SIG-M5 treated with dmso at 0.1 percent for 504 hours (cell line): ENCODE measurements at regions not wholly inside any gene's neighbourhood (a gene's known extent, or its start where the extent isn't known, plus 50 kb on each side); places are given as distances from the start of the nearest gene placed in this dataset.
A peak's percentile ranks its signal among the peaks of the same experiment; 100 is the strongest.

Source experiments
- DNase-seq: peaks from one replicate; lab custom pipeline; 2025; ENCODE audit not compliant: unreplicated experiment; lab: John Stamatoyannopoulos, UW

DNA sequence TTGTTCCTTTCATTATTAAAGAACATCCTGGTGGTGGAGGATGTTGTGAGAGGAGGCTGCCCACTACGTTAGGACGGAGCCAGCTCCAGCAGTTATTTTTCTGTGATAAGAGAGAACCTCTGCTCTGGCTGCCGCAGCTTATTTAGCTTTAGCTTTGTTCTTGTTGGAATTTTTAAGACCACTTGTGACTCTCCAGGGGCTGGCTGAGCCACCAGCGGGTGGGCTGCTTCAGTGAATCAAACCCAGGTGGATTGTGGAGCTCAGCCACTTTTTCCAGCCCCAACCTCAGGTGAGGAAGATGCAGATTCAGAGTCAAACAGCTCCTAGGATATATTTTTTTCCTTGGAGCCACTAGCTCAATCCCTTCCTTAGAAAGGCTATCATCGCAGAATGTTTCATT lies 83.1 kb upstream of the CTTNBP2NL start:
- DNase-seq, result no peak

DNA sequence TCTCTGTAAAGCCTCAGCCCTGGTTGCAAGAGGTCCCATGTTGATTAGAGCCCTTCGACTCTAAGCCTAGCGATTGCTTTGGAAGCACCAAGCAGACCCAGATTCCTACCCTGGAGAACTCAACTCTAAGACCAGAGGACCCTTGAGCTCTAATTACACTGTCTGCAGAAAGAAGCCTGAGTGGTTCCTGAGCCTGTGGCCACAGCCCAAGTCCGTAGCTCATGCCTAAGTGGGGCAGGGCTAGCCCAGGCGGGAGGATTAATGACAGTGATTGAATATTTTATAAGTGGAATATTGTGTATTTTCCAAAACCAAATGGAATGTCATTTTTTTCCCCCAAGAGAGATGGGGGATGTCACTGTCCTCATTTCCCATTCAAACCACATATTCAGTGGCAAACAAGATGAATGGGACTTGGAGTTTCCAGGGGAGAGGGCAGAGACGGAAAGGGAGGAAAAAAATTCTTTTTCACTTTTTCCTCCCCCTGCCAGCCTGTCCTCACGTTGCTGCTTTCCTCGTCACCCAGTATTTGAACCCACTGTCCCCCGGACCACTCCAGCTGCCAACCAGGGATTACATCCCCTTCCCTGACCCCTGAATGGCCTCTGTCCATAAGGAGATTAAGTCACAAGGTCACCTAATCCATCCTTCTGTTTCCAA lies 79.6 kb upstream of the CTTNBP2NL start:
- no peak for DNase-seq

DNA sequence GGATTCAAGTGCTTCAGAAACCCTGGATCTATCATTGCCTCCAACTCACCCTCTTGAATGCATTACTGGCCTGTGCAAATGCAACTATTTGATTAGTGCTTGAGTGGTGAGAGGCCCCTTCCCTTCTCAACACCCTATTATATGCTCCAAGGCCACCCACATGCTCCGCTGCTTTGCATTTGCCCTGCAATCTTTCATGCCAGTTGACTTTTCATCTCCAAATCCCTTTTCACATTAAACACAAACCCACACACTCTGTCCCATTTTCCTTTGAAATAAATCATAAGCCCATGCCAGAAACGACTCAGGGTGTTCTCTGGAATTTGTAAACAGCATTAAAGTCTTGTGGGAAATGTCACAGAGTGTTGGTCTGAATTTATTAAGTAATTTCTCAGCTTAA lies 78.9 kb upstream of the CTTNBP2NL start:
- DNase-seq, result no peak

DNA sequence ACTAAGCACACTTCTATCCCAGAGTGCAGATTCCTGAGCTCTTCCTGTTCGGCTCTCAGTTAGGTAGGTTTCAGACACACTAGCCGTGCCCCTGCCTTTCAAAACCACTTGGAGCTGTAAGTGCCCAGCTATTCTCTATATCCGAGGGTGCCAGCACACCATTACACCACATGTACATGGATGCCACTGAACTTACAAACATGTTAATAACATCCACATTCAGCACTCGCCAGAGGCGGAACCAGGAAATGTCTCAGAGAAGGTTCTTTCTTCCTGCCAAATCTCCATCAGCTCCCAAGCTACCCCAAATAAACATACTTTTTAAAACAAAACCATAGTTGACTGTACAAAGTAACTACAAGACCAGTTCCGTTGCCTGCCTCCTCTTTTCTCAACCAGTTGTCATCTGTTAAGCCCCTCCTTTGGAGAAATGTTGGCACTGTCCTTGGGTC lies 78.4 kb upstream of the CTTNBP2NL start:
- DNase-seq, result no peak

DNA sequence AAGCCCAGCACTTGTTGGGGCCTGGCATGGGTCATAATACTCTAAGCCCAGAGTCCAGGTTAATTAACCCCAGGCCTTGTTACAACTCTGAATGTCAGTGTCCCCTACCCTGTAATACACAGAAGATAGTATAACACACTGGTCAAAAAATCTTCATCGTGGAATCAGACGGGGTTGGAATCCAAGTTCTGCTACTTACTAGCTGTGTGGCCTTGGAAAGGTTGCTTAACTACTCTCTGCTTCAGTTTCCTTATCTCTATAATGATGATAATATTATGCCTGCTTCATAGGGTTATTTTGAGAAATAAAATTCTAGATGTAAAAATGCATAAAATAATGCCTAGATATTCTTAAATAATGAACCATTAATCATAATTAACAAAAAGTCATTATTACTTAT lies 77.8 kb upstream of the CTTNBP2NL start:
- no peak for DNase-seq

DNA sequence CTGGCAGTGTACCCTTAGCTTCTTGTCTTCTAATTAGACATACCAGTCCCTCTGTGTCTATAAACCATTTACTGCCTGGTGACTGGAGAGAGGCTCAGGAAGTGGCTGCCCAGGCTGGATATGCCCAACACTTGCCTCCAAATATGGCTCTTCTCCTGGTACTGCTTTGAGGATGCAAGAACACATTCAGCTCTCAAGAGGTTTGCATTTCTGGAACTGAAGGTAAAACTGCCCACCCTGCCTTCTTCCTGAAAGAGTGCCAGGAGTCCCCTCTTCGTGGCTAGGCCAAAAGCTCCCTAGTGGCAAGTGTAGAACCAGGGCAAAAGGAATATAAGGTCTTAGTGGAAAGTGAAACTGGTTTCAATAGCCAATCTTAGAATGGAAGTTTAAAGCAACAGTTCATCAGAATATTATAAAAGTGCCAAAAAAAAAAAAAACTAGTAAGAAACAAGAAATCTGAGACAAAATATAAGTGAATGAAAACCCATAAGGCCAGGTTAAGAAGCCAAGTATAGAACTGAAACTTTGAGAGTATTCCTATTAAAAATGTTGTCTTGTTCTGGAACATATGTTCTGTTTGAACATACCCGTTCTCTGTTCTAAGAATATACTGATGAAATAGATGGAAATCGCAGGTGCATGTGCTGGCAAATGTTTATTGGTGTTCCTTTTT lies 77.2 kb upstream of the CTTNBP2NL start:
- no peak for DNase-seq

DNA sequence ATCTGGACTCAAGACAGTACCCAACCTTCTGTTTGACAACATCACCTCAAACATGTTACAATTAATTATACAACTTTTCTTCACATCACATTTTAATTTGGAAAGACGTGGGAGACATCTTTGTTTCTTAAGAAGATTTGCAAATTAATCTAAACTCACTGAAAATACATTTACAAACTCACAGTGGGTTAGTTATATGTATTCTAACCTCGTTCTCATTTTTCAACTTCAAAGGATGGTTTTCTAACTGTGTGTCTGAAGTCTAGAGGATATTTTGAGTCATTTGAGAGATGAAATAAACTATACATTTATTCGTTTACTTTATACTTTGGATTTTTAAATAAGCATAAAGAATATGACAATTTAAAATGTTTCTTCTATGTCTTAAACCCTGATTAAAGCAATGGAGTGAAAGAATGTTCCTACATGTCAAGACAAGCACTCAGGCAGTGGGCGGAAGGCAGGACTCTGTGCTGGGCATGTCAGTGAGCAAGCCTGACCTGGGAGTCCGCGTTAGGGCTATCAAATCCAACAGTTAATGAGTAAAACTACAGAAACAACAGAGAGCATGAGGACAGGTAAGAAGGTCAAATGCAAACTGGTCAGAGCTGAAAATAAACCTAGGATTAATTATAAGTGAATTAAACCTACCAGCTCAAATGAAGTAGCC lies 76.5 kb upstream of the CTTNBP2NL start:
- DNase-seq, result no peak

DNA sequence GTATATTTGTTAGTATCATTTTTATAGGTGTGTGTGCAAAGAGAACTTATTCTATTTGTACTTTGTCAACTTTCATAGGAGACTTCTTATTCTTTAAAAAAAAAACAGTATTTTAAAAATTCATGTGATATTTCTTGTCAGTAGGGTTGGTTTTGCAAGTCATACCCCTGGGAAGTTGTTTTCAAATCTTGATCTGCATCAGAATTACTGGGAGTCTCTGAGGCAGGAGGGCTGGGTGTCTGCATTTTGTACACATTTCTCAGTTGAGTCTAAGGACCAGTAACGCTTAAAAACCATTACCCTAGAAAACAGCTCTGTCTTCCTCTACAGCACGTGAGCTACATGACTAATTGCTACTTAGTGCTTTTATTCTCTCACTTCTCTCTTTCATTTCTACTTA lies 76.0 kb upstream of the CTTNBP2NL start:
- no peak for DNase-seq

DNA sequence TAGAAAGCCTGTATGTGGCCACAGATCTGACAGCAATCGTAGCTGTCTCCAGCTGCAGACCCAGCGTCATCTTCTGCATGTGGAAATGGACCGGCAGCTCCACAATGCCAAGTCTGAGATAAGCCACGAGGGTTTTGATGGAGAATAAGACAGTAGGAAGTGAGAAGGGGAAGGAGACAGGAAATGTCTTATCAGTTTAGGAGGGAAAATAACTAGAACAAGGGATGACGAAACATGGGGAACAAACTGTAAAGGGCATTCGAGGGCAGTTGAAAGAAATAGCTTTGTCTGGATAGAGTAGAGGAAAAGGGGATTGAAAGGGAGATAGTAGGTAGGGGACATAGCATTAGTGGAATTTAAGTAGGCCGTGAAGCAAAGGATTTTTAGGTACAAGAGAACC lies 74.0 kb upstream of the CTTNBP2NL start:
- peak; percentile 1 for DNase-seq

DNA sequence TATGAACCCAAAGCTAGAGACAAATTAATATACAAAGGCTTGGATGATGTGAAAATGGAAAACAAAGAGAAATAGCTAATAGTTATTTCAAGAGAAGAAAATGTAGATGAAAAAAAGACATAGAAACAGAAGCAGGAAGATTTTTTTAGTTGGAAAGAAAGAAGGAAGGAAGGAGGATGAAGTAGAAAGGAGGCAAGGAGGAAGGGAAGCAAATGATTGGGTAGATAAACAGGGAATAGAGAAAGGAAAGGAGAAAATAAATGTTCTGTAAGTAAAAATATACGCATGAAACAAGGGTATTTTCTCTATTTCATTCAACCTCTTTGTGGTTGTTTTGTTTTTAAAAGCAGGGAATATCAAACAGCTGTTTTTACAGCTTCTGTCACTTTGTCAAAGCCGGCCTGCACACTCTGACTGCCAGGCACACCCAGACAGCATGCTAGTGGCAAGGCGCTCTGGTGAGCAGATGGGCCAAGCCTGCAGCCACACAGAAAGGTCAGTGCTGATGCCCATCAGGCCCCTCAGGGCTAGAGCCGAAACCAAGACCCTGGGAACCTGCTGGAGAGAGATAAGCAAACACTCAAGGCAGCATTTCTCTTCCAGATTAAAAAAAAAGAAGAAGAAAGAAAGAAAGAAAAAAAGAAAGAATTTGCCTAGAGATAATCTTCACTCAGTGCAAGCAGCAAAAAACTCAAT lies 72.9 kb upstream of the CTTNBP2NL start:
- no peak for DNase-seq

DNA sequence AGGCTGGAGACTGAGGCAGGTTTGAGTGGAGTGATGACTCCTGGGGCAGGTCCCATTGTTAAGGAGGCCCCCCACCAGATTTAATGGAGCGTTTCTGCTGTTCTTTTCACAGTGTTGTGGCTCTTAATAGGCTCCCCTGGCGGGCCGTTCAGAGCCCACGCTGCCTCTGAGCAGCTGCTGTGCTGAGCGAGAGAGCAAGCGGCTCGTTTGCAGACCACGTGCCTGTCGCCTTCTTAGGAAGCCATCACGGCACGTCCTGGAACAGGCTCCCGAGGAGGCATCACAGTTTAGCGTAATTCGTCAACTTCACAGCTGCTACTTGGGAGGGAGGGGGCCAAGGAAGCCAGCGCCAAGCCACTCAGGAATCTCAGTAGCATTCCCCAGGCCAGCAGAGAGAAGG lies 70.5 kb upstream of the CTTNBP2NL start:
- DNase-seq, result no peak

DNA sequence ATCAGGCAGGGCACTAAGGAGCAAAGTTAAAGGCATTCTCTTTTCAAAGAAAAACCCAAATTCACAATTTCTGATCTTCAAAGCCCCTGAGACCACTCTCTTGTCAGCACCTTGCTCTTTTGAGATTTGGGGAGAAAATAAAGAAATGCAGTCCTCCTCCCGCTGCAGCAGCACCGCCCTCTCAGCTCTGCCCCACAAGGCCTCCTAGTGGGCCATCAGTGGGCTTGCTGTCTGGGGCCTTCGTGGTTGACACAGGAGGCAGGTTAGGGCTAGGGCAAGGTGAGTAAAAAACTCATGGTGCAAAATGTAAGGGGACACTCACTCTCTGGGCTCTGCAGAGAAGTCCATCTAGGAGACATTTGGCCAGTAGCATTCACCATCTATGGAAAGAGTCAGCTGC lies 67.4 kb upstream of the CTTNBP2NL start:
- DNase-seq, result no peak

DNA sequence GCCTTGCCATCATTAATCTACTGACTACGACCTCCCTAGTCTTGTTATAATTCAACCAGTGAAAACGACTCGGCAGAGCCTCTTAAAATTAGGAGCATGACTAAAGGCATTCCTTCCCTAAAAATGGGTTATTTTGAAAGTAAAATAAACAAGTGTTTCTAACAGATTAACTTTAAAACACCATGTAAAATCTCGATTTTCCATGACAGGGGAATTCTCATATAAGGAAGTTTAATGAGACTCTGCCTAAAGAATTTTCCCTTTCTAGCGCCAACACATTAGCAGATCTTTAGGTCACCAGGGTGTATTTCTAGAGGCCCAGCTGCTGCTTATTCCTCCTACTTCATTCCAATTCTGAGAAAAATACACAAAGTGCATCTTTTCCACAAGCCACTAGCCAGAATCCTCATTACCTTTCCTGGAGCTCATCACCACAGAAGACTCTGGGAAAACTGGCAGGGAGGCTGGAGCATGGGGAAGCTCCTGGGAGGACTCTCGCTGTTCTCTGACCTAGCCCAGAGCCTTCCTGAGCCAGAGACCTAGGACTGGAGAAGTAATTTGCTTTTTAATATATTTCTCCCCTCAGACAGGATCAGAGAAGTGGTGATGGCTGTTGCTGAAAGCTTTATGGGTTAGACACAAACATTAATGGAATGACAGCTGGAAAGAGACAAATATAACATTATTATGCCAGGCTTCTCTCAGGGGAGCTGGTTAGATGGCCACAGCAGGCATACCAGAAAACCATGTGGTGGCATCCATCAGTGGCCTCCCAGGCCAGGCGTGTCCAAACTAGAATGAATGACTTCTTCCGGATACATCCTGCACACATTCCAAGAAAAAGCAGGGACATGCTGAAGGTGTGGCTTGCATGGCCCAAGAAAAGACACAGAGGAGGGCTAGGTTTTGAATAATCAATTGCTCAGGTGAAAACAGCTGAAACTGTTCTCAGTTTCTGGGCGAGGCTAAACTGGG lies 63.6 kb upstream of the CTTNBP2NL start:
- DNase-seq, result no peak

DNA sequence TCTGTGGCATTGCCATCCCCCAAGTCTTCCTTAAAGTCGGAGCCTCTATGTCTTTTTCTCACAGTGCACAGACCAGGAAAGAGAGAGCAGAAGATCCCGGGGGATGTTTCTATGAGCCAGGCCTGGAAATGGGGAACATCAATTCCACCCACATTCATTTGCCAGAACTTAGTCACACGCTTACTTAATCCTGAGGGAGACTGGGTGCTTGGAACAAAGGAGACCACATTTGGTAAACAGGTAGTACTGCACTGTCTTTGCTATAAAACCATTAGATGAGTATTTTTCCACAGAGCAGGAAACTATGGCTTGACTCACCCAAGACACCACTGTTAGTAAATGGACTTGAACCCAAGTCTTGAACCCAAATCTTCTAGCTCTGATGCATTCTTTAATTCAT lies 60.7 kb upstream of the CTTNBP2NL start:
- DNase-seq, result no peak

DNA sequence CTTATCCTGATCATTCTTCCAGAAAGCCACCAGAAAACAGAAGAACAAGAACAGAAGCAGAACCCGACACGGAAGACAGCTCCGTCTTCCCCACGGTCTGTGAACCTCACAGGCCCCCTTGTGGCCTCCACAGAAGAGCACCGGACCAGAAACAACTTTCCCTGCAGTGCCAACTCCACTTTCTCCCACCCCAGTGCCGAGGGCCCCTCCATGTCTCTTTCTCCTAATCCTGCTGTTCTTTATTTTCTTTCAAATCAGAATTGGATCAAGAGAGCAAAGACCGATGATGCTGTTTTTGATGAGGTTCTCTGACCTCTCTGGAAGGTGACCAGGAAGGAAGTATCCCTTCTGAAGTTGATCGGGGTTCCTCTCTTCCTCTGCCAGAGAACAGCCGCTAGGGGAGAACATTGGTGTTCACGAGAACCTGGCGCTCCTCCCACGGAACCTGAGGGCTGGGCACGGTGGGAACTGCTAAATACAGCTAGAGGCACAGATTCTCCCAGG lies 58.9 kb upstream of the CTTNBP2NL start:
- DNase-seq, result peak; percentile 46

DNA sequence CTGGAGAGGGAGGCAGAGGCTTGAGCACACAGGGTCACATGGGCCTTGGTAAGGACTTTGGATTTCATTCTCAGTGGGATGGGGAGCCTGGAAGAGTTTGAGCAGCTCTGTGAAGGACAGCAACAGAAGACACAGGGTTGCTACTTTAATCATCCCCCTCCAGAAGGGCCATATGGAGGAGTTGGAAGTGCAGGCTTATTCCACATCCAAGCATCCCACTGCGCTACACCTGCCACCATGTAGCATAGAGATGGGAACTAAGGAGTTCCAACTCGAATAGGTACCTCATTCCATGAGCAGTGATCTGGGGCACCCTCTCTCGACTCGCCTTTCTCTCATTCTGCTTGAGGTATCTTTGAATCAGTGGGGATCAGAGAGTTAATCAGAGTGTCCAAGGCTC lies 54.0 kb upstream of the CTTNBP2NL start:
- no peak for DNase-seq

DNA sequence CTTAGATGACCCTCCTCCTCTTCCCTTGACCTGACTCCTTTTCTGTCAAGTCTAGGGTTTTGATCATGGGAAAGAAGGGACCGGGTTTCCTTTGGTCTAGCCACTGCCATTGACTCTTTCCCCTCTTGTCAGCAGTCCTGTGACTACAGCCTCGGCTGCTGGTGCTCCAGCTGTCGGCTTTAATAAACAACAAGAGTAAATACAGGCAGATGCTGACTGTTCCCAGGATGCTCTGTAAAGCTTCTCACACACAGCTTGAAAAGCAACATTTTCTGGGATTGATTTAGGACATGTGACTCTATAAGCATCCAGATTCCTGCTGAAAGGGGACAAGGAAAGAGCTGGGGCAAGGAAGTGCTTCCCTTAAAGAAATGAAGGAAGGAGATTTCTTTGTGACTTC lies 53.5 kb upstream of the CTTNBP2NL start:
- no peak for DNase-seq

DNA sequence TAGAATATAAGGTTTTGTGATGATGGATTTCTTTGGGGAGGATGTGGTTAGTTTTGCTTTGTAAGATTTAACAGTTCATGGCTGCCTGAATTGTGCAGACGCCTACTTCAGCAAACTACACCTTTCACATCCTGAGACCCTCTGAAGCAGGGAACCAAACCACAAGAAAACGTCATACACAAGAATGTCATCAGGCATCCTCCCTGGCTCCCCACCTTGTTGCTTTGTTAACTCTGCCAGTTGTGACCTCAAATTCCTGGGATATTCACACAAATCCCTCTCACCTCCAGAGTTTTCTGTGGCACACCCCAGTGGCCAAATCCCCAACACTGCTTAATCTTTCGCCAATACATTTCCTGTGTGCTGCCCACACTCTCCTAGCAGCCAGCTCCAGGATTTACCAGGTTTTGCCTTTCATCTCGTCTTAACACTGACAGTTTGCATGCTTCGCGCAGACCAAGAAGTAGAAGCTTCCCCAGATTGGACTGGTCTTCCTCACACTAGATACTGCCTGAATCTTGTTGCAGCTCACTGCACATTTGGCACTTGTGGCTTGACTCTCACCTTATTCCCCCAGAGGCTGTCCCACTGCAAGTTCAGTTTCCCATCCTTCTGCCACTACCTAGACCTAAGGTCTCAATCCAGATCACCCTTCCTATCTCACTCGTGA lies 51.1 kb upstream of the CTTNBP2NL start:
- DNase-seq, result no peak
